Activated T-cell treated with anti-CD3 and anti-CD28 coated beads for 48 hours (primary cell): ENCODE measurements at regions not wholly inside any gene's neighbourhood (a gene's known extent, or its start where the extent isn't known, plus 50 kb on each side); places are given as distances from the start of the nearest gene placed in this dataset.
"Not testable (repeated sequence)": the region's sequence is repeated elsewhere in the genome, so short reads cannot be mapped to it uniquely, and the experiment has no call there.

ENCODE experiments used
- DNase-seq: peaks from one replicate; pipeline ENCODE4 v3.0.0-alpha.2; 2020; ENCODE audit warnings: low read depth

DNA sequence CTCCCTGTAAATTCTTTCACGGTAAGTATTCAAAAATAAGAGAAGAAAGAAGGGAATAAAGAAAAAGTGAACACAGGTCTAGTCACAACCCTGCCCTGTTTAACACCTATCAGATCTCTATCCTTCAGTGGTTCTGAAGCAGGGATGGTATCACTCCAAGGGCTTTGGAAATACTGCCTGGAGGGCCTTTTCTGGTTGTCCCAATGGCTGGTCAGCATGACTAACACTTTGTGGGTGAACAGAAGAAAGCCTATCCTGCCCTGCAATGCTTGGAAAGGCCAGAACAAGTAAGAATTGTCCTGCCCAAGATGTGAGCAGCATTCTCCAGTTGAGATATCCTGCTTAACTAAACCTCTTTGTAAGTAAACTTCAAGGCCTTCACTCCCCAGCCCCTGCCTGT is 124.9 kb downstream of the TMEM167A start:
- DNase-seq = no peak

- DNase-seq = not testable (repeated sequence)
Measured at GRCh38 chr5:82944267-82944666, 132.9 kb downstream of the TMEM167A start.

- DNase-seq = no peak
Measured at GRCh38 chr5:82942083-82942881, 134.9 kb downstream of the TMEM167A start.

DNA sequence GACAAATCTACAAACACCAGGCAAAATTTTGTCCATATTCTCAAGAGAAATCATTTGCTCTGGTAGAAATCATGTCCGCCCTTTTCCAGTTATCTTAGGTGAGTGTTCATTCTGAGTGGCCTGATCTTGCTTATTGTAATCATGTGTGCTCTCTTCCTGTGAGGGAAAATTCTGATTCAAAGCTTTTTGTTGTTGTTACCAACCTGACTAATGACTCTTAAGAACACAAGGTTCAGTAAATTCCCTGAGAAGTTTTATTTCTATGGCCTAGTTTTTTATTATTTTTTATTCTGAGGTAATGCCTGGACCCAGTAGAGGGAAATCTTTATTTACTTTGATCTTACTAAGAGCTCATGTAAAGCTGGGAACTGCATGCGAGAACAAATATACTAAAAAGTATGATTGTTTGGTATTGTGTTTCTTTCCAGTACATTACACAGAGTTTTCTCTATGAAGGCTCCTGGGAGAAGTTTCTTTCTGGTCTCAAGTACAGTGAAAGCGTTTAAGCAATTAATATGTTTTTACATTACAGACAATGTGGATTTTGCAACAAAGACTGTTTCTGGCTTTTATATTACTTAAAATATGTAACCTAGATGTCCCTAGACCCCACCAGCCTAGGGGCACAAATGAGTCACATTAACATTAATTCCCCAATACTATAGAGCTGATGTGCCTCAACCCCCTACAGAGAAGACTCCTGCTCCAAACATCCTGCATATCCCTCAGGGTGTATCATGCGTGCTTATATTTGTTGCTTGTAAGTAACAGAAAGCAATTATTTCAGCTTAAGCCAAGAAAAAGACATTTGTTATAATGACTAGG is 138.1 kb downstream of the TMEM167A start:
- DNase-seq = no peak

GRCh38 chr5:82932473-82933220 is 144.5 kb downstream of the TMEM167A start:
- DNase-seq = not testable (repeated sequence)

- no peak for DNase-seq
Measured at GRCh38 chr5:82931110-82931509, 146.1 kb downstream of the TMEM167A start.

DNA sequence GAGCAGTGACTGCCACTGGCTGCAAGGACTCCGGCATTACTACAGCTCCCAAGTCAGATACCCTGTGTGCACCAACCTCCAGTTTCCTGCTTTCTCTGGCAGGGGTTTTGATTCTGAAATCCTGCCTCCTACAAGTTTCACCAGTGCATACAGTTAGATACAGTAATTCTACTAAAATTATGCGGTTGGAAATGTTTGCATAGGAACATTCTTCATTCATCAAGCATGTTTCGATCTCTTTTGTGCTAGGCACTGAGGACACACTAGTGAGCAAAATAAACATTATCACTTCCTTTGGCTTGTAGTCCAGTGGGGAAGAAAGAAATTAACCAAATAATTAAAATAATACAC is 152.2 kb downstream of the TMEM167A start:
- no peak for DNase-seq

GRCh38 chr5:82924226-82925060 is 152.8 kb downstream of the TMEM167A start:
- no peak for DNase-seq

GRCh38 chr5:82922086-82922734 is 155.0 kb downstream of the TMEM167A start:
- no peak for DNase-seq

DNA sequence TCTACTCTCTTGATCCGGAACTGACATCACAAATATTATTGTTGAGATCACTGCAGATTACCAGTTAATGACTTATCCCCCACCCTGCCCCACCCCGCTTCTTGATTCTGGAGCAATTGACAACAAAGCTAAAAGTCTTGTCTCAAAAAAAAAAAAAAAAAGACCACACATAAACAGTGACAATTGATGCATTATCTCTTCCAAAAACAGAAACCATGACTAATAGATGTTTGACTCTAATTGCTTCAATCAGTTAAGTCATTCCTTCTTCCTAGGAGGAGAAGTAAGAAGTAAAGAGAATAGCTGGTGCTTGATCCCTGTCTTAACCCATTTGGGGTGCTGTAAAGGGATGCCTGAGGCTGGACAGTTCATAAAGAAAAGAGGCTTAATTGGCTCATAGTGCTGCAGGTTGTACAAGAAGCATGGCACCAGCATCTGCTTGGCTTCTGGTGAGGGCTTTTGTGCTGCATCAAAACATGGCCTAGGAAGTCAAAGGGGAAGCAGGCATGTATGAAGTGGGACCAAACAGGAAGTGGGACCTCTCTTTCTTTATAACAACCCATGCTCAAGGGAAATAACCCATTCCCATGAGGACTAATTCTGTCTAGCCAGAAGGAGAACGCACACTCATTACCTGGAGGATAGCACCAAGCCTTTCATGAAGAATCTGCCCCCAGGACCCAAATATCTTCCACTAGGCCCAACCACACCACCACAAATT is 158.7 kb downstream of the TMEM167A start:
- no peak for DNase-seq

DNA sequence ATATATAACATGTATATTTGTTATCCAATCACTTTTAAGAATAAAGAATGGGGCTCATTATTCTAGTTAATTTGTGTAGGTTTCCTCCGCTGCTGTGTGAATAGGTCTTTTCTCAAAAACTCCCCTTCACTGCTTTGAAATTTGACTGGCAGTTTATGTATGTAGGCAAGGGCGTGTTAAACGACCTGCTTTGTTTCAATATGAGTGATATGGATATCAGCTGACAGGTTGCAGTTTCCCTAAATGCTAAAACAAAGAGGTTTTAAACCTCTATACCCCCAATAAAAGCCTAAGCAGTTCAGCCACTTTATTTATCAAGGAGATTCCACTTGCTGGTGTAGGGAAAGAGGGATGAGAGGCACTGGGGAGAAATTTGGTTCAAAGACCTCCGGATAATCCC is 159.6 kb downstream of the TMEM167A start:
- no peak for DNase-seq

DNA sequence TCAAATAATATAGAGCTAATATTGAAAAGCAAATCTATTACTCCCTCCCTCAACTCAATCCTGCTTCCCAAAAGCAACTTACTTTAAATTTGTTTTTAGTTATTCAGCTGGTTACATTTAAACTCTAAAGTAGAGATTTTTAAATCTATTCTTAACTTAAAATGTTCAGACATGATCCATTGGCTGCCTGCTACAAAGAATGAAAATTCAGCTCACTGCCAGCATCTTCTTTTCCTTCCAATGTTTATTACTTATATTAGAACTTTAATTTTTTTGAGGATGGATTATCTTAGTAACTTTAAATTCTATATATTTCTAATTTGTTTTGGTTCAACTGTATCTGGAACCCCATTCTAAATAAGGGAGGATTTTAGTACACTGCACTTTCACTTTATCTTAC is 163.2 kb downstream of the TMEM167A start:
- no peak for DNase-seq

DNA sequence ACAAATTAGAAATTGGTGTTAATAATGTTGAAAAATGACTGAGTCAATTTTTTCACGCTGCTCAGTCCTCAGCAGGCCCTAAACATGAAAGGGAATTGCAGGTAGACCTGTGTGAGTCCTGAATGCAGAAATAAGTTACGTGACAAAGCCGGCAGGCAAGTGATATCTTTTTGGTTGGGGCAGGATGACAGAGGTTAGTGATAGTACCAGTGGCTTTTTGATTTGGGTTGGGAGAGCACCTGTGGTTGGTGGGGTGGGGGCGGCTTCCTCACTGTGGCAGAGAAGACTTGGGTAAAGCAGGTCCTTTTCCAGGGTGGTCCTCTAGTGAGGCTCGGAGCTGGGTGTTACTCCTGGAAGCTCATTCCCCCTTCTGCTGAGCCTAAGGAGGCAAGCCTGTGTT is 164.7 kb downstream of the TMEM167A start:
- no peak for DNase-seq

GRCh38 chr5:82911910-82912309 is 165.3 kb downstream of the TMEM167A start:
- peak; percentile 2 for DNase-seq

DNA sequence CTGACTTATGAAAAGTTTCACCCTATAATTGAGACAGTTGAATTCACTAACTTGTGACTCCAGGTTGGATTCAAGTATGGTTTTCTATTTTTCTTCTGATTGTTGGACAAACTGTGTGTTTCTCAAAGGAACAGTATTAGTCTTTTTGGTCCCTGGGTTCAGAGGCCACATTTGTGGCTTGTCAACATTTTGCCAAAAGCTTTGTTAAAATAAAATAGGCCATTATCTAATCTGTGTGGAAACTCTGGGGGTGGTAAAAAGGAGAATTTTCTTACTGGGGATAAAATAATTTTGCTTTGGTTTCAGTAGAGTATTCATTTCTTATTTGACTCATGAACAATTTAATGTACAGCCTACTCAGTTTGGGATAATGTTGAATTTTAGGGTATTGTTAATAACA is 166.3 kb downstream of the TMEM167A start:
- no peak for DNase-seq

GRCh38 chr5:82910491-82910890 is 166.7 kb downstream of the TMEM167A start:
- no peak for DNase-seq

DNA sequence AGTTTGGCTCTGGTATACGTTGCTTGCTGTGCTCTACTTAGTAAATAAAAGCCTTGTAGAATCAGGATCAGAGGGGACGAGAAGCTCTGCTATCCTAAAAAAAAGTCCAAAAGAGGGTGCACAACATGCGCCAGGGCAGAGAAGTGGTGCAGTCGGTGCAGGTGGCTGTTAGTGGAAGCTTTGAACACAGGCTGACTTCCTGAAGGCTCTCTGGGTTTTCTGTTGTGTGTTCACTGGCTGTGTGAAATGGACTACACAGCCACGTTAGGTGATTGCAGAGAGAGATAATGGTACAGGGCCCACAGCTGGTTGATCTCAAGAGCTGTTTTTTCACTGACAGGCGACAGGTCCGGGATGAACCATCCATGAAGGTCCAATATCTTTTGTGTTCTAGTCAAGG is 167.4 kb downstream of the TMEM167A start:
- no peak for DNase-seq

DNA sequence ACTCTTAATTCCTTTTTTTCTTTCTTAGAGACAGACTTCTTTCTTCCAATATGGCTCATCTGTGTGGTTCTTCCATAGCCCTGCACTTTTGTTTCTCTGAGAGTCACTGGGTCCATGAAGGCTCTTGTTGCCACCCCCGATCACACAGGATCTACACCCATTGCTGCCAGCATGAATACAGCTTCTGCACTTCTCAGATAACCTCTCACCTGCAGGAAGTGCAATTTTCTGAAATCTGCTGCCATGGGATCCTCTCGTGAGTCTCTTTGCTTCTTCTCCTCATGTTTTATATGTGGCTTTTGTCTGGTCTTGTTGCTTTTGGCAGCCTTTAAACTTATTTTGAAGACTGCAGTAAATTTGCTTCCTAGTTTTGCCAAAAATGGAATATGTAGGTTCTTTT is 171.2 kb downstream of the TMEM167A start:
- no peak for DNase-seq

DNA sequence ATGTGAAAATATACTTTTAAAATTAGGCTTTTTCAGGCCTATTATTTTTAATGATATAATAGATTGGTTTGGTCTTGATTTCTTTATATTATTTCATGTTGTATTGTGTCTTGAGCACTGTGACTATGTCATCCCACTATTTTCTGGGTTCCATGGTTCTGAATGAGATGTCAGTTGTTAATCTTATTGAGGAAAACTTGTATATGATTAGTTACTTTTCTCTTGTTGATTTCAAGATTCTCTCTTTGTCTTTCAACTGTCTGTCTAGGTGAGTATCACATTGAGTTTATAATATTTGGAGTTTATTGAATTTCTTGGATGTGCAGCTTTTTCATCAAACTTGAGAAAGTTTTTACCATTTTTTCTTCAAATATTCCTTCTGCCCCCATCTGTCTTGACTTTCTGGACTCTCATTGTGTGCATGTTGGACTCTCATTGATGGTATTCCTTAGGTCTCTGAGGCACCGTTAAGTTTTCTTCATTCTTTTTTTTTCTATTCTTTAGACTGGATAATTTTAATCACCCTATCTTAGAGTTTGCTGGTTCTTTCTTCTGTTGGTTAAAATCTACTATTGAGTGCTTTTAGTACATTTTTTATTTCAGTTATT is 175.8 kb downstream of the TMEM167A start:
- DNase-seq = no peak

- DNase-seq = no peak
Measured at GRCh38 chr5:82894716-82895115, 182.5 kb downstream of the TMEM167A start.
